Left hindlimb (tissue), 1 donor: ENCODE measurements at regions not wholly inside any gene's neighbourhood (a gene's known extent, or its start where the extent isn't known, plus 50 kb on each side); places are given as distances from the start of the nearest gene placed in this dataset.

Experiments used
- DNase-seq: peaks from one replicate; pipeline ENCODE4 v3.0.0-alpha.2; 2018

DNA sequence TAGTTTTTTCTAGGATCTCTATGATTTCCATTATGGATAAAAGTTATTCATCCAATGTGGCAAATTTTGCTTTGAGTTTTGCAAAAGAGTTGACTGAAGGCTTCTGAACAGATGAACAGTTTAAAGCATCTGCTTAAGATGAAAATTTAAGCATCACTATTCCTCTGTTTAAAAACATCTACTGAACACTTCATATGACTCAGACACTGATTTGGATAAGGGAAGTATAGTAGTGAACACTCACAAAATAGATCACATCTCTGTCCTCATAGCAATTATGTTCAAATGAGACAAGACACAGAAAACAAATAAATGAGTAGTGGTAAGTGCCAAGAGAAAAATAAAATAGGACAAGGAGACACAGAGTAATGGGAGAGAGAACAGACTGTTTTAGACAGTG, 157.3 kb downstream of the MBL2 start:
- DNase-seq = no peak

GRCh38 chr10:52615756-52616394, 156.7 kb downstream of the MBL2 start:
- no peak for DNase-seq

GRCh38 chr10:52616395-52616764, 156.2 kb downstream of the MBL2 start:
- DNase-seq = no peak

DNA sequence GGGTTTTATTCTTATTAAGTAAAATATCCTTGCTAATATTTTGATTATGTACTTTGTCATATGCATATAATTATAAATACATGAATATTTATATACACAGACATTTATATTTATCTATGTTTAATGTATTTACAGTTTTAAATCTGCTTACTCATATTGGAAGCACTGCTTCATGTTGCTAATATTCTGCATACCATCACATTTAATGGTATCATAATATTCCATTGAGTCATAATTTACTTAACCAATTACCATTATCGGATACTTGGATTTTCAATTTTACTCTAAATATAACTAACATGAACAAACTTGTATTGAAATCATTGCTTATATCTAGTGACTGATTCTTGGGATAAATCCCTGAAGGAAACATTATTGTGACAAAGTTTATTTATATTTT, 155.2 kb downstream of the MBL2 start:
- DNase-seq = no peak

GRCh38 chr10:52619052-52619451, 153.5 kb downstream of the MBL2 start:
- DNase-seq = no peak

GRCh38 chr10:52621635-52622079, 150.9 kb downstream of the MBL2 start:
- no peak for DNase-seq

DNA sequence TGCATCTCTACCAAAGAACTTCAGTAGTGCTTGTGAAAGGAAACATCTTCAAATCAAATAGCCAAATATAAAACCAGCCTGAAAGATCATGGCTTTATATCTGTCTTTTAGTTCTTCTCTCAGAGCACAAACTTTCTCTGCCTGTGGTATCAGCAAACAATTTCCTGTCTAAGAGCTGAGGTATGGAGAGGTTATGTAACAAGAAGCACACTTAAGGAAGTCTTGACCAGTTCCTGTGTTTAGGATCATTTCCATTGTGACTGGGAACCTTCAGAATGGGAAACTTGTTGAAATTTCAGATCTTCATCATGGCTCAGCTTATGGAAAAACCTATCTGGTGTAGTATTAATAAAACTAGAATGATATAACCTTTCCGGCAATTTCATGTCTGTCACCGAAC, 148.8 kb downstream of the MBL2 start:
- DNase-seq = no peak

- no peak for DNase-seq
Measured at GRCh38 chr10:52627279-52627678, 145.3 kb downstream of the MBL2 start.

- no peak for DNase-seq
Measured at GRCh38 chr10:52631146-52631545, 141.4 kb downstream of the MBL2 start.

DNA sequence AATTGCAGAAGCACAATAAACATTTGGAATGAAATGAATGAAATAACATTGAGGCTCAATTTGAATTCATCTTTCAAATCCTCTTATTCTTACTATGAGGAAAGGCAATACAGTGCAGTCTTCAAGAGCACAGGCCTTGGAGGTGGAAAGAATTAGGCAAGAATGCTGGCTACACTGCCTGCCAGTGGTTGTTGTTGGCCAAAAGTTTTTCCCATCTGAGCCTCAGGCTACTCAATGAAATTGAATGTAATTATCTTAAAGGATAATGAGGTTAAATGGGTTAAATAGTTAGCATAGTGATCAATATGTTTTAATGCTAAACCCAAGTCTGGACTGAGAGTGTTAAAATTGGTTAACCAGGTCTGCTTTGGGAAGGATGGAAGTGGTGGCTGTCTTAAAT, 140.9 kb downstream of the MBL2 start:
- DNase-seq = no peak

GRCh38 chr10:52632591-52632990, 140.0 kb downstream of the MBL2 start:
- no peak for DNase-seq

GRCh38 chr10:52633266-52633665, 139.3 kb downstream of the MBL2 start:
- DNase-seq = no peak

DNA sequence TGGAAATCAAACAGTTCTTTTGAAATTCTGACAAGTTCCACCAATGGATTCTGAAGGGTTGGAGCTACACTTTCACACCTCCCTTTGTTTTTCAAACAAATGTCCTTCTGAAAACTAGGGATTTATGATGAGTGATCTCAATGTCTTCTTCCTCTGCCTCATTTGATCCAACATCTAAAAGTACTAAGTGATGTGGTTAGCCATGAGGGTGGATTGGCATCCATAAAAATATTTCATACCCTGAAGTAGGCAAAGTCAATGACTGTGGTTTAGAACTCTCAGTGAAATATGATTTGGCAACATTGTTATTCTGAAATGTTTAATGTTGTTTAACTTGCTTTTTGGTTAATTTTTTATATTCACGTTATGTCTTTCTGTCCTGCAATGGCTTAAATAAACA, 136.9 kb downstream of the MBL2 start:
- no peak for DNase-seq

- no peak for DNase-seq
Measured at GRCh38 chr10:52636874-52637273, 135.7 kb downstream of the MBL2 start.

DNA sequence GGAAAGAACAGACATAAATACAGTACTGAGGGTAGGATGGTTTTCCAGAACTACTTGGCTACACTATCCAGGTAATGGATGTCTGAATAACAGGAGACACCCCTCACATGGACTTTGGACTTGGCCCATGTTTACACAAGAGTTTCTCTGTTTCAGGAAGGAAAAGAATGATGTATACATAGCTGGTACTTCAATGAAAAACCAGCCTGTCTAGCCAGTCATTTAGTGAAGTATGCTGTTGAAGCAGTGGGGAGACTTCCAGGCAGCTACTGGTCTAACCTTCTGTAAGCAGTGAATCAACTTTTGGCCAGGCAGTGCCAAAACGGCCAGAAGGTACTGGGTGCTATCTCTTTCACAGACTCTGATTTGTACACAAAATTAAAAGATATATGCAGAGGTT, 135.0 kb downstream of the MBL2 start:
- no peak for DNase-seq

GRCh38 chr10:52639652-52640051, 132.9 kb downstream of the MBL2 start:
- DNase-seq = no peak

DNA sequence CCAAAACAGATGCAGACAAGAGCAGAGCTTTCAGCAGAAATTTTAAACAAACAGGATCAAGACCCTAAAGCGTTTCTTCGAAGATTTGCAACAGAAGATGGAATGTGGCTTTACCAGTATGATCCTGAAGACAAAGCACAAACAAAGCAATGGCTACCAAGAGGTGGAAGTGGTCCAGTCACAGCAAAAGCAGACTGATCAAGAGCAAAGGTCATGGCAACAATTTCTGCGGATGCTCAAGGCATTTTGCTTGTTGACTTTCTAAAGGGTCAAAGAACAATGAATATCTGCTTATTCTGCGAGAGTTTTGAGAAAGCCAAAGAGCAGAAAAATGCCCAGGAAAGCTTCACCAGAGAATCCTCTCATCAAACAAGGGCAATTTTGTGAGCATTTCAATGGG, 130.4 kb downstream of the MBL2 start:
- no peak for DNase-seq

GRCh38 chr10:52644373-52645186, 128.0 kb downstream of the MBL2 start:
- no peak for DNase-seq

DNA sequence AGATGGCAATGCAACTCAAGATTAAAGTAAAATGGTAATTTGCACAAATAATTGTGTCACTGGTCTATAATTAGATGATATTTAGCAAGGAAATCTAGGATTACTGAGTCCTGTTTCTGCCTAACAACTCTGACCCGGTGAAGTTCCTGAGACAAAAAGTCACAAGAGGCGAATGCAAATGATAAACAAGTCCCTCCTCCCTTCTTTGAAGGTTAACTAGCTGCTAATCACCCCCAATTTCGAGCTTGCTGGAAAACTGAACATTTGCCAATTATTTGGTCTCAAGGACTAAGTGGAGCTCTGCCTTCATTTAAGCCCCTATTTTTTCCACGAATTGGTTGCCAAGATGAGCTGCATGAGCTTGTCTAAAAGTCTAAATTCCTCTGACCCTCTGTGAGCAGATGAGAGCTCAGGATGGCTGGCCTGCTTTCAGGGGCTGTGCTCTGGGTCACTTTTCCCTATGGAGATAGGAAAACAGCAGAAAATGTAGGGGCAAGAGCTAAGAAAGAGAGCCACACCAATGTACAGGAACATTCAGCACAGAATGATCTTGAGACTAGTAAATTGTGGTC, 127.3 kb downstream of the MBL2 start:
- DNase-seq = no peak

DNA sequence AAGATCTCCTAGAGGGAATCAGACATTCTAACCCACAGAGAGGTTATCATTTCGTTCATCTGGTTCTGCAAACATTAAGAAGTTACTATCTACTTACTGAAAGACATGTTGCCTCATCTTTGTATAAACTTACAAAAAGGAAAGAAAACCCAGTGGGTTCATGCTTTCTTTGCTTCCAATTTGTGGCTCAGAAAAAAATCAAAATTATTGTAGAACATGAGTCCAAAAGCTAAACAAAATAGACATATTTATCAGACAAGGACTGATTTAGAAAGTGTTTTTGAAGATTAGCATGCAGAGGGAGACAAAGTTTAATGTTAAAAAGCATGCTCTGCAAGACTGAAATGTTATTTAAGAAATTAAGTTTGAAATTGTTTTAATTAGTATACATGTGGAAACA, 123.1 kb downstream of the MBL2 start:
- no peak for DNase-seq

- no peak for DNase-seq
Measured at GRCh38 chr10:52650873-52651272, 121.7 kb downstream of the MBL2 start.

- no peak for DNase-seq
Measured at GRCh38 chr10:52651293-52651692, 121.3 kb downstream of the MBL2 start.

GRCh38 chr10:52652431-52653262, 119.9 kb downstream of the MBL2 start:
- no peak for DNase-seq
